Trophoblast cell (in vitro differentiated cells and primary cell): ENCODE measurements at regions not wholly inside any gene's neighbourhood (a gene's known extent, or its start where the extent isn't known, plus 50 kb on each side); places are given as distances from the start of the nearest gene placed in this dataset.

Source experiments
- DNase-seq, 2 donors: peaks; one replicate each; pipeline ENCODE4 v3.0.0-alpha.2; 2016
- H2AFZ ChIP-seq: 2 replicates; pipeline ENCODE4 v1.6.1; 2013; ENCODE audit warnings: low read length, moderate library complexity, mild to moderate bottlenecking; ENCODE audit not compliant: insufficient read depth, poor library complexity
- H2AK5ac ChIP-seq: 2 replicates; pipeline ENCODE4 v1.6.1; 2013; ENCODE audit warnings: mild to moderate bottlenecking, low read length
- H2BK120ac ChIP-seq: 2 replicates; pipeline ENCODE4 v1.6.1; 2013; ENCODE audit warnings: low read length, mild to moderate bottlenecking, moderate library complexity; ENCODE audit not compliant: insufficient read depth, poor library complexity
- H2BK12ac ChIP-seq: 2 replicates; pipeline ENCODE4 v1.6.1; 2013; ENCODE audit warnings: mild to moderate bottlenecking, low read length, moderate library complexity
- H2BK5ac ChIP-seq: 2 replicates; pipeline ENCODE4 v1.6.1; 2013; ENCODE audit warnings: low read length, low read depth, moderate library complexity, mild to moderate bottlenecking; ENCODE audit not compliant: poor library complexity
- H3K14ac ChIP-seq: 2 replicates; pipeline ENCODE4 v1.6.1; 2013; ENCODE audit warnings: mild to moderate bottlenecking, low read length
- H3K18ac ChIP-seq: 2 replicates; pipeline ENCODE4 v1.6.1; 2013; ENCODE audit warnings: mild to moderate bottlenecking, low read length
- H3K23ac ChIP-seq: 2 replicates; pipeline ENCODE4 v1.6.1; 2013; ENCODE audit warnings: low read length
- H3K27ac ChIP-seq: 2 replicates; pipeline ENCODE4 v1.5.1; 2013; ENCODE audit warnings: low read depth, mild to moderate bottlenecking, inconsistent platforms, low read length, moderate library complexity
- H3K27me3 ChIP-seq: 2 replicates; pipeline ENCODE4 v1.6.1; 2013; ENCODE audit warnings: inconsistent platforms, mild to moderate bottlenecking, low read length, moderate library complexity; ENCODE audit not compliant: insufficient read depth
- H3K36me3 ChIP-seq, 2 experiments: 1 replicate in 1 of 2; 2 replicates in 1 of 2; pipeline ENCODE4 v1.6.1; 2013; ENCODE audit warnings: low read length in 2 of 2, mild to moderate bottlenecking in 2 of 2, moderate library complexity in 1 of 2; ENCODE audit not compliant: insufficient read depth in 2 of 2, control insufficient read depth in 1 of 2
- H3K4ac ChIP-seq: 2 replicates; pipeline ENCODE4 v1.6.1; 2013; ENCODE audit warnings: low read depth, mild to moderate bottlenecking, low read length, moderate library complexity
- H3K4me1 ChIP-seq, 2 experiments: 1 replicate in 1 of 2; 2 replicates in 1 of 2; pipeline ENCODE4 v1.6.1; 2013; ENCODE audit warnings: low read length in 2 of 2, mild to moderate bottlenecking in 2 of 2, moderate library complexity in 1 of 2; ENCODE audit not compliant: insufficient read depth in 2 of 2, control insufficient read depth in 1 of 2
- H3K4me2 ChIP-seq: 2 replicates; pipeline ENCODE4 v1.6.1; 2013; ENCODE audit warnings: inconsistent platforms, mild to moderate bottlenecking, low read length, moderate library complexity
- H3K4me3 ChIP-seq: 2 replicates; pipeline ENCODE4 v1.5.1; 2013; ENCODE audit warnings: mild to moderate bottlenecking, low read depth, low read length, inconsistent platforms
- H3K79me1 ChIP-seq: one replicate; pipeline ENCODE4 v1.6.1; 2013; ENCODE audit warnings: low read length
- H3K79me2 ChIP-seq: 2 replicates; pipeline ENCODE4 v1.6.1; 2013; ENCODE audit warnings: low read length, mild to moderate bottlenecking; ENCODE audit not compliant: control insufficient read depth, insufficient read depth, poor library complexity
- H3K9ac ChIP-seq: 2 replicates; pipeline ENCODE4 v1.6.1; 2013; ENCODE audit warnings: mild to moderate bottlenecking, low read length
- H3K9me3 ChIP-seq: 2 replicates; pipeline ENCODE4 v1.6.1; 2013; ENCODE audit warnings: low read depth, mild to moderate bottlenecking, control low read depth, inconsistent platforms, low read length; ENCODE audit not compliant: insufficient read depth
- H4K12ac ChIP-seq: 2 replicates; pipeline ENCODE4 v1.6.1; 2013; ENCODE audit warnings: low read depth, mild to moderate bottlenecking, low read length, moderate library complexity
- H4K8ac ChIP-seq: 2 replicates; pipeline ENCODE4 v1.6.1; 2013; ENCODE audit warnings: low read depth, mild to moderate bottlenecking, low read length, moderate library complexity
- H4K91ac ChIP-seq: one replicate; pipeline ENCODE4 v1.6.1; 2013; ENCODE audit warnings: low read depth, mild to moderate bottlenecking, low read length, moderate library complexity
- WGBS: extraction: QIAGEN DNeasy Blood & Tissue Kit; methylation state at CpG from one replicate; pipeline ENCODE4 v1.1.7; 2013; ENCODE audit warnings: missing lambda C conversion rate; ENCODE audit not compliant: insufficient read length, insufficient coverage; ENCODE audit errors: extremely low coverage; 5-methylcytosine and 5-hydroxymethylcytosine counted together

DNA sequence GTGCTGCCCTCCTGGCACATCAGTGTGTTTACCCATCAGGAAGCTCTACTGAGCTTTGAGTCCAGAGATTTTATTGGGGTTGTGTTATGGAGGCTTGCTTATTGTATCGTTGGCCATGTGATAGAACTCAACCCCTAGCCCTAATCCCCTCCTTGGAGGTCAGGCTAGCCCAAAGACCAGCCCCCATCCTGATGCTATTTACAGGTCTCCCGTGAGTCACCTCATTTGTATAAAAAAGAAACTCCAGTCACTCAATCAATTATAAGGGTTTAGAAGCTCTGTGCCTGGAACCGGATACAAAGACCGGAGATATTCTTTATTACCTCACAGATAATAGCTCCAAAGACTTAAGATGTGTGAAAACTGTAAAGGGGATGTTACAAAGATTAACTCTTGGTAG, 405.9 kb downstream of the CNTNAP4 start:
- WGBS, result no CpG with 5 or more reads among the region's 4 CpGs

DNA sequence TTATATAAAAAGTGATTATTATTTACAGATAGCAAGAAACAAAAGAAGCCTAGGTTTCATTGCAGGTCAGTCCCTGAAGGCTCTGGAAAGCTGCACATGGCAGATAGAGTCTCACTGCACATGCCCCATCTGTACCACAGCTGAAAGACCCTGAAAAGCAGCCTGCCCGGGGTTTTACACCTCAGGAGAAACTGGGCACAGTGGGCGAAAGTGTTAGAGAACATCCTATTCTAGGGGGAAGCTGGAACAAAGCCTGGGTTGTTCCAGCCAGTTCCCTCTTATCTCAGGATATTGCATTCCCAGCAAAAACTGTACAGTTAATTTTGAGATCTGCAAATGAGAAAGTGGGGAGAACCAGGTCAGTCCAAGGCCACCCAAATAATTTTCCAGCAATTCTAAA, 419.7 kb downstream of the CNTNAP4 start:
- H3K18ac ChIP-seq, result no peak overlapping the region
- H3K27ac ChIP-seq, result no peak overlapping the region
- H2BK5ac ChIP-seq, result no peak overlapping the region
- no peak overlapping the region for H3K4ac ChIP-seq
- H3K4me3 ChIP-seq, result no peak overlapping the region
- H3K27me3 ChIP-seq, result no peaks in the 10 kb centered on the region
- no peak overlapping the region for H3K9ac ChIP-seq
- H3K79me1 ChIP-seq, result no peaks in the 10 kb centered on the region
- H3K14ac ChIP-seq, result no peak overlapping the region
- H3K79me2 ChIP-seq, result no peaks in the 10 kb centered on the region
- H4K91ac ChIP-seq, result no peak overlapping the region
- no peak overlapping the region for H2AK5ac ChIP-seq
- H3K23ac ChIP-seq, result no peak overlapping the region
- no peak overlapping the region for H3K4me2 ChIP-seq
- H3K36me3 ChIP-seq, result no peaks in the 10 kb centered on the region
- DNase-seq, result no peak
- no peak overlapping the region for H4K8ac ChIP-seq
- no peak overlapping the region for H2BK120ac ChIP-seq
- no CpG with 5 or more reads among the region's 2 CpGs for WGBS
- no peak overlapping the region for H2BK12ac ChIP-seq
- no peak overlapping the region for H4K12ac ChIP-seq
- no peaks in the 10 kb centered on the region for H3K4me1 ChIP-seq
- H2AFZ ChIP-seq, result no peak overlapping the region
- no peaks in the 10 kb centered on the region for H3K9me3 ChIP-seq

More for the DNA sequence above, 405.9 kb downstream of the CNTNAP4 start:
- Histone ChIP-seq H2BK5ac (no peak overlapping the region), H3K9me3 (no peaks in the 10 kb centered on the region), H2AK5ac (no peak overlapping the region), H2BK120ac (no peak overlapping the region), H4K91ac (no peak overlapping the region), H3K27ac (no peak overlapping the region), H3K14ac (no peak overlapping the region), H3K23ac (no peak overlapping the region), H4K8ac (no peak overlapping the region), H3K4me2 (no peak overlapping the region), H3K4ac (no peak overlapping the region), H3K79me2 (no peaks in the 10 kb centered on the region), H3K9ac (no peak overlapping the region), H3K27me3 (no peaks in the 10 kb centered on the region), H3K36me3 (no peaks in the 10 kb centered on the region), H4K12ac (no peak overlapping the region), H3K18ac (no peak overlapping the region), H2BK12ac (no peak overlapping the region), H3K4me1 (no peaks in the 10 kb centered on the region), H2AFZ (no peak overlapping the region), H3K4me3 (no peak overlapping the region), H3K79me1 (no peaks in the 10 kb centered on the region)
- no peak for DNase-seq

DNA sequence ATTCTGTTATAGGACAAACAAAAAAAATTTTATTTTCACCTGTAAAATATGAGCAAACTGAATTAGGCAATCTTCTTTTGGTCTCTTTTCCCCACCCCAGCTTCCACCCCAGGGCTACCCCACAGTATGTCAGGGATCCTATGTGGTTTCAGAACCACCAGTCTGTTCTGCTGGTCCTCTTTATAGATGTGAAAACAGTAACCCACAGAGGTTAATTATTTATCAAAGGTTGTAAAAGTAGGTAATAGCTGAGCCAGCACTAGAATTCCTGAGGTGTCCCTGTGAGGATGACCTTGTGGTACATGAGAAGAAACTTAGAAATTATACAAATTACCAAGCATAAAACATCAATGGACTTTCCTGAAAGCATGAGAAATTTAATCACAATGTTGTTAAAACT, 428.7 kb downstream of the CNTNAP4 start:
- DNase-seq, result no peak

DNA sequence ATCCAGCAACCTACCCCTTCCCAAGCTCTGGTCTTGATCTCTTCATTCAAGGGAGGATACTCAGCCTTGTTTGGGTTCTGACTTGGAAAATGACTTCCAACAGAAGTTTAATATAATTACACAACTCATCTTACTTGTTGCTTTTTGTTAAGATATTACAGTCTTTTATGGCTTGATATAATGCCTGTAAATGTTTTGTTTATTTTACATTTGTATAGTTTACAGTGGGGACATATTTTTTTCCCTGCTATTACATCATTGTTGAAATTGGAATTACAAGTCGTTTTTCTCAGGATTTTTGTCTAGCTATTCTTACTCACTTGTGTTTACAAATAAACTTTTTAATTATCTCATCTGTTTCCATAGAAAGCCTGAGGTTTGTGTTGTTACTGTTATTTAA, 436.0 kb downstream of the CNTNAP4 start:
- Histone ChIP-seq H3K14ac (no peak overlapping the region), H2BK12ac (no peak overlapping the region), H3K79me2 (no peaks in the 10 kb centered on the region), H3K18ac (no peak overlapping the region), H3K27me3 (no peaks in the 10 kb centered on the region), H3K4me3 (no peak overlapping the region), H3K27ac (no peak overlapping the region), H3K9ac (no peak overlapping the region), H4K12ac (no peak overlapping the region), H2BK120ac (no peak overlapping the region), H3K4me1 (no peaks in the 10 kb centered on the region), H3K79me1 (no peaks in the 10 kb centered on the region), H3K4me2 (no peak overlapping the region), H2BK5ac (no peak overlapping the region), H4K8ac (no peak overlapping the region), H3K9me3 (peaks cover 2% of the 10 kb centered on the region), H4K91ac (no peak overlapping the region), H3K23ac (no peak overlapping the region), H3K4ac (no peak overlapping the region), H2AK5ac (no peak overlapping the region), H2AFZ (no peak overlapping the region), H3K36me3 (no peaks in the 10 kb centered on the region)
- DNase-seq, result no peak
- whole genome bisulfite sequencing, result no CpG with 5 or more reads among the region's 1 CpG

More for the DNA sequence above, 428.7 kb downstream of the CNTNAP4 start:
- H3K4me2 ChIP-seq, result no peak overlapping the region
- H4K8ac ChIP-seq, result no peak overlapping the region
- no peak overlapping the region for H3K18ac ChIP-seq
- H4K91ac ChIP-seq, result no peak overlapping the region
- no peaks in the 10 kb centered on the region for H3K36me3 ChIP-seq
- H3K4ac ChIP-seq, result no peak overlapping the region
- H2AFZ ChIP-seq, result no peak overlapping the region
- H2BK5ac ChIP-seq, result no peak overlapping the region
- H3K79me1 ChIP-seq, result no peaks in the 10 kb centered on the region
- no peaks in the 10 kb centered on the region for H3K79me2 ChIP-seq
- H2BK12ac ChIP-seq, result no peak overlapping the region
- no peak overlapping the region for H3K9ac ChIP-seq
- H2AK5ac ChIP-seq, result no peak overlapping the region
- no peak overlapping the region for H3K4me3 ChIP-seq
- H3K27me3 ChIP-seq, result no peaks in the 10 kb centered on the region
- H3K27ac ChIP-seq, result no peak overlapping the region
- no peak overlapping the region for H3K14ac ChIP-seq
- H3K4me1 ChIP-seq, result no peaks in the 10 kb centered on the region
- no peak overlapping the region for H3K23ac ChIP-seq
- no peak overlapping the region for H2BK120ac ChIP-seq
- no peaks in the 10 kb centered on the region for H3K9me3 ChIP-seq
- no peak overlapping the region for H4K12ac ChIP-seq
